ENCODE measurements at regions not wholly inside any gene's neighbourhood (a gene's known extent, or its start where the extent isn't known, plus 50 kb on each side); places are given as distances from the start of the nearest gene placed in this dataset.

DNA sequence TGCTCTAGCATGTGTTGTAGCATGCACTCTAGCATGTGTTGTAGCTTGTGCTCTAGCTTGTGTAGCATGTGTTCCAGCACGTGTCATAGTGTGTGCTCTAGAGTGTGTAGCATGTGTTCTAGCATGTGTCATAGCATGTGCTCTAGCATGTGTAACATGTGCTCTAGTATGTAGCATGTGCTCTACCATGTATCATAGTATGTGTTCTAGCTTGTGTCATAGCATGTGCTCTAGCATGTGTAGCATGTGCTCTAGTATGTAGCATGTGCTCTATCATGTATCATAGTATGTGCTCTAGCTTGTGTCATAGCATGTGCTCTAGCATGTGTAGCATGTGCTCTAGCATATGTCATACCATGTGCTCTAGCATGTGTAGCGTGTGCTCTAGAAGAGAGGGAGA, 255.3 kb downstream of the ICE1 start:
- ChIA-PET CTCF (interaction anchor here (0.9 kb wide), 1 partner anchor 181 kb away, joined by 3 read pairs; no protein-coding TSS in a partner anchor), POLR2A (no interaction called here)
- H3K4me1 ChIP-seq (ENCODE audit: control insufficient read depth, insufficient read depth, low read length), result no peaks in the 10 kb centered on the region
- H3K36me3 ChIP-seq (ENCODE audit: control insufficient read depth in 2 of 2, insufficient read depth in 1 of 2, low read length in 2 of 2), result no peaks in the 10 kb centered on the region
- no peaks in the 10 kb centered on the region for H3K9me3 ChIP-seq (ENCODE audit: control insufficient read depth, insufficient read depth, low read depth, low read length)
- no peak overlapping the region for H3K27ac ChIP-seq (ENCODE audit: extremely low read depth, low read depth, low read length)
- TF ChIP-seq OSR2 (tag by site-specific recombination; IDR thresholded peaks at IDR 0.05), result no peak
- no peak for TF ChIP-seq ZNF324 (tag by site-specific recombination; IDR thresholded peaks at IDR 0.05)
- TF ChIP-seq ZFP3 (tag by site-specific recombination; IDR thresholded peaks at IDR 0.05; ENCODE audit: low read depth), result no peak
- no peak for TF ChIP-seq ZNF660 (tag by site-specific recombination; IDR thresholded peaks at IDR 0.05)
- TF ChIP-seq FEZF1 (tag by site-specific recombination; IDR thresholded peaks at IDR 0.05), result no peak
- no peak for TF ChIP-seq ZNF175 (tag by site-specific recombination; IDR thresholded peaks at IDR 0.05)
- no peak for TF ChIP-seq YY1 (tag by site-specific recombination; IDR thresholded peaks at IDR 0.05)
- no peak for TF ChIP-seq ZNF354C (tag by site-specific recombination; IDR thresholded peaks at IDR 0.05; ENCODE audit: borderline replicate concordance, low read depth)
- TF ChIP-seq ZNF202 (tag by site-specific recombination; IDR thresholded peaks at IDR 0.05; ENCODE audit: borderline replicate concordance), result no peak
- no peak for TF ChIP-seq ZFHX2 (tag by site-specific recombination; conservative IDR thresholded peaks at IDR 0.05)
- no peak for TF ChIP-seq ZNF426 (tag by site-specific recombination; IDR thresholded peaks at IDR 0.05)
- TF ChIP-seq, protein P1, sequence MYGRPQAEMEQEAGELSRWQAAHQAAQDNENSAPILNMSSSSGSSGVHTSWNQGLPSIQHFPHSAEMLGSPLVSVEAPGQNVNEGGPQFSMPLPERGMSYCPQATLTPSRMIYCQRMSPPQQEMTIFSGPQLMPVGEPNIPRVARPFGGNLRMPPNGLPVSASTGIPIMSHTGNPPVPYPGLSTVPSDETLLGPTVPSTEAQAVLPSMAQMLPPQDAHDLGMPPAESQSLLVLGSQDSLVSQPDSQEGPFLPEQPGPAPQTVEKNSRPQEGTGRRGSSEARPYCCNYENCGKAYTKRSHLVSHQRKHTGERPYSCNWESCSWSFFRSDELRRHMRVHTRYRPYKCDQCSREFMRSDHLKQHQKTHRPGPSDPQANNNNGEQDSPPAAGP (tag by site-specific recombination; IDR thresholded peaks at IDR 0.05), result no peak
- TF ChIP-seq ZNF654 (tag by site-specific recombination; IDR thresholded peaks at IDR 0.05; ENCODE audit: low read depth), result no peak
- TF ChIP-seq BCL11B (tag by site-specific recombination; IDR thresholded peaks at IDR 0.05; ENCODE audit: low read depth), result no peak
- TF ChIP-seq, protein P2, sequence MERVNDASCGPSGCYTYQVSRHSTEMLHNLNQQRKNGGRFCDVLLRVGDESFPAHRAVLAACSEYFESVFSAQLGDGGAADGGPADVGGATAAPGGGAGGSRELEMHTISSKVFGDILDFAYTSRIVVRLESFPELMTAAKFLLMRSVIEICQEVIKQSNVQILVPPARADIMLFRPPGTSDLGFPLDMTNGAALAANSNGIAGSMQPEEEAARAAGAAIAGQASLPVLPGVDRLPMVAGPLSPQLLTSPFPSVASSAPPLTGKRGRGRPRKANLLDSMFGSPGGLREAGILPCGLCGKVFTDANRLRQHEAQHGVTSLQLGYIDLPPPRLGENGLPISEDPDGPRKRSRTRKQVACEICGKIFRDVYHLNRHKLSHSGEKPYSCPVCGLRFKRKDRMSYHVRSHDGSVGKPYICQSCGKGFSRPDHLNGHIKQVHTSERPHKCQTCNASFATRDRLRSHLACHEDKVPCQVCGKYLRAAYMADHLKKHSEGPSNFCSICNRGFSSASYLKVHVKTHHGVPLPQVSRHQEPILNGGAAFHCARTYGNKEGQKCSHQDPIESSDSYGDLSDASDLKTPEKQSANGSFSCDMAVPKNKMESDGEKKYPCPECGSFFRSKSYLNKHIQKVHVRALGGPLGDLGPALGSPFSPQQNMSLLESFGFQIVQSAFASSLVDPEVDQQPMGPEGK (tag by site-specific recombination; IDR thresholded peaks at IDR 0.05), result no peak
- no peak for TF ChIP-seq ZNF292 (tag by site-specific recombination; IDR thresholded peaks at IDR 0.05; ENCODE audit: borderline replicate concordance, low read depth)
- TF ChIP-seq GLI4 (tag by site-specific recombination; IDR thresholded peaks at IDR 0.05), result no peak
- no peak for TF ChIP-seq ZBTB20 (tag by site-specific recombination; IDR thresholded peaks at IDR 0.05)
- H3K4me3 ChIP-seq (ENCODE audit: low read depth, low read length), result no peak overlapping the region

DNA sequence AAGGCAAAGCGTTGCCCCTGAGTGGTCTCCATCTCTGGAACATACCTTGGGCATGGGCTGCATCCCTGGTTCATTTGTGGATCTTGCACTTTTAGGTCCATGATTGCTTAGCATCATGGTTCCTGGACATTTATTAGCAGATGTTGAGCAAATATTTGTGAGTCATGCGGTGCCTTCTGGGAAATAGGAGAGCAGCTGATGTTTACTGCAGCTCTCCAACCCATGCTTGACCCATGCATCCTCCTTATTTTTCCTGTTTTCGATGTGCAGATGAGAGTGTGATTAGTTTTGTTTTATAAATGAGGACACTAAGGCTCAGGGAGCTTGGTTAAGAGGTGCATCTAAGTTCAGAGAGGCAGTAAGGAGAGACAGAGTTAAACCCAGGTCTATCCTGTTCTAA, 253.7 kb downstream of the ICE1 start:
- Histone ChIP-seq H3K4me3 (ENCODE audit: low read depth, low read length) (no peak overlapping the region), H3K27ac (ENCODE audit: extremely low read depth, low read depth, low read length) (no peak overlapping the region), H3K36me3 (ENCODE audit: control insufficient read depth in 2 of 2, insufficient read depth in 1 of 2, low read length in 2 of 2) (no peaks in the 10 kb centered on the region), H3K4me1 (ENCODE audit: control insufficient read depth, insufficient read depth, low read length) (no peaks in the 10 kb centered on the region), H3K9me3 (ENCODE audit: control insufficient read depth, insufficient read depth, low read depth, low read length) (no peaks in the 10 kb centered on the region)
- ChIA-PET CTCF (no interaction called here), POLR2A (no interaction called here)
- no peak for TF ChIP-seq ZNF138 (tag by site-specific recombination; IDR thresholded peaks at IDR 0.05; ENCODE audit: borderline replicate concordance)
- no peak for TF ChIP-seq ZNF791 (tag by site-specific recombination; IDR thresholded peaks at IDR 0.05)

DNA sequence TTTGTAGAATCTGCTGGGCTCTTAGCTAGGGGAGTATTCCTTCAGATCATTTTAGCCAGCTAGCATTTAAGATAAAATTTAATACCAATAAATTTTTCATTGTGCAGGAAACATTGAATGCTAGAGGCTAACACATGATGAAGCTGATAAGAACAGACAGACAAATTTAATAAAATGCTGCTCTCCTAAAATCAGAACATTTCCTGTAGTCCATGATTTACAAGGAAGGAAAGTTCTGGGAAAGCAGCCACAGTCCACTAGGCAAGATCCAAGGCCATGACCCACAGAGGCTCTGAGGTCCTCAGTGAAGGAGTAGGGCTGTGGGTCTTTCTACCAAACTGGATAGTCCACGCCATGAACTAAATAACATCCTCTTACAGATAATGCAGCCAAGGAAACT, 253.0 kb downstream of the ICE1 start:
- Histone ChIP-seq H3K27ac (ENCODE audit: extremely low read depth, low read depth, low read length) (no peak overlapping the region), H3K36me3 (ENCODE audit: control insufficient read depth in 2 of 2, insufficient read depth in 1 of 2, low read length in 2 of 2) (no peaks in the 10 kb centered on the region), H3K9me3 (ENCODE audit: control insufficient read depth, insufficient read depth, low read depth, low read length) (no peaks in the 10 kb centered on the region), H3K4me3 (ENCODE audit: low read depth, low read length) (no peak overlapping the region), H3K4me1 (ENCODE audit: control insufficient read depth, insufficient read depth, low read length) (no peaks in the 10 kb centered on the region)
- CTCF ChIA-PET, result interaction anchor here (0.6 kb wide), 1 partner anchor 482 kb away, joined by 3 read pairs; no protein-coding TSS in a partner anchor
- POLR2A ChIA-PET, result no interaction called here
- TF ChIP-seq ZNF266 (tag by site-specific recombination; IDR thresholded peaks at IDR 0.05; ENCODE audit: low read depth) (no peak), ZNF239 (tag by site-specific recombination; IDR thresholded peaks at IDR 0.05) (no peak), KLF7 (tag by site-specific recombination; IDR thresholded peaks at IDR 0.05; ENCODE audit: borderline replicate concordance) (no peak), ZNF114 (tag by site-specific recombination; IDR thresholded peaks at IDR 0.05) (no peak), ZNF202 (tag by site-specific recombination; IDR thresholded peaks at IDR 0.05; ENCODE audit: borderline replicate concordance) (no peak), ZNF571 (tag by site-specific recombination; IDR thresholded peaks at IDR 0.05) (no peak)
- TF ChIP-seq, protein P3, sequence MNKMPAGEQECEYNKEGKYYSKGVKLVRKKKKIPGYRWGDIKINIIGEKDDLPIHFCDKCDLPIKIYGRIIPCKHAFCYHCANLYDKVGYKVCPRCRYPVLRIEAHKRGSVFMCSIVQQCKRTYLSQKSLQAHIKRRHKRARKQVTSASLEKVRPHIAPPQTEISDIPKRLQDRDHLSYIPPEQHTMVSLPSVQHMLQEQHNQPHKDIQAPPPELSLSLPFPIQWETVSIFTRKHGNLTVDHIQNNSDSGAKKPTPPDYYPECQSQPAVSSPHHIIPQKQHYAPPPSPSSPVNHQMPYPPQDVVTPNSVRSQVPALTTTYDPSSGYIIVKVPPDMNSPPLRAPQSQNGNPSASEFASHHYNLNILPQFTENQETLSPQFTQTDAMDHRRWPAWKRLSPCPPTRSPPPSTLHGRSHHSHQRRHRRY (tag by site-specific recombination; IDR thresholded peaks at IDR 0.05), result no peak
- TF ChIP-seq, protein P4, sequence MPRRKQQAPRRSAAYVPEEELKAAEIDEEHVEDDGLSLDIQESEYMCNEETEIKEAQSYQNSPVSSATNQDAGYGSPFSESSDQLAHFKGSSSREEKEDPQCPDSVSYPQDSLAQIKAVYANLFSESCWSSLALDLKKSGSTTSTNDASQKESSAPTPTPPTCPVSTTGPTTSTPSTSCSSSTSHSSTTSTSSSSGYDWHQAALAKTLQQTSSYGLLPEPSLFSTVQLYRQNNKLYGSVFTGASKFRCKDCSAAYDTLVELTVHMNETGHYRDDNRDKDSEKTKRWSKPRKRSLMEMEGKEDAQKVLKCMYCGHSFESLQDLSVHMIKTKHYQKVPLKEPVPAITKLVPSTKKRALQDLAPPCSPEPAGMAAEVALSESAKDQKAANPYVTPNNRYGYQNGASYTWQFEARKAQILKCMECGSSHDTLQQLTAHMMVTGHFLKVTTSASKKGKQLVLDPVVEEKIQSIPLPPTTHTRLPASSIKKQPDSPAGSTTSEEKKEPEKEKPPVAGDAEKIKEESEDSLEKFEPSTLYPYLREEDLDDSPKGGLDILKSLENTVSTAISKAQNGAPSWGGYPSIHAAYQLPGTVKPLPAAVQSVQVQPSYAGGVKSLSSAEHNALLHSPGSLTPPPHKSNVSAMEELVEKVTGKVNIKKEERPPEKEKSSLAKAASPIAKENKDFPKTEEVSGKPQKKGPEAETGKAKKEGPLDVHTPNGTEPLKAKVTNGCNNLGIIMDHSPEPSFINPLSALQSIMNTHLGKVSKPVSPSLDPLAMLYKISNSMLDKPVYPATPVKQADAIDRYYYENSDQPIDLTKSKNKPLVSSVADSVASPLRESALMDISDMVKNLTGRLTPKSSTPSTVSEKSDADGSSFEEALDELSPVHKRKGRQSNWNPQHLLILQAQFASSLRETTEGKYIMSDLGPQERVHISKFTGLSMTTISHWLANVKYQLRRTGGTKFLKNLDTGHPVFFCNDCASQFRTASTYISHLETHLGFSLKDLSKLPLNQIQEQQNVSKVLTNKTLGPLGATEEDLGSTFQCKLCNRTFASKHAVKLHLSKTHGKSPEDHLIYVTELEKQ (tag by site-specific recombination; IDR thresholded peaks at IDR 0.05; ENCODE audit: borderline replicate concordance), result no peak
